ENCODE measurements at regions not wholly inside any gene's neighbourhood (a gene's known extent, or its start where the extent isn't known, plus 50 kb on each side); places are given as distances from the start of the nearest gene placed in this dataset.

DNA sequence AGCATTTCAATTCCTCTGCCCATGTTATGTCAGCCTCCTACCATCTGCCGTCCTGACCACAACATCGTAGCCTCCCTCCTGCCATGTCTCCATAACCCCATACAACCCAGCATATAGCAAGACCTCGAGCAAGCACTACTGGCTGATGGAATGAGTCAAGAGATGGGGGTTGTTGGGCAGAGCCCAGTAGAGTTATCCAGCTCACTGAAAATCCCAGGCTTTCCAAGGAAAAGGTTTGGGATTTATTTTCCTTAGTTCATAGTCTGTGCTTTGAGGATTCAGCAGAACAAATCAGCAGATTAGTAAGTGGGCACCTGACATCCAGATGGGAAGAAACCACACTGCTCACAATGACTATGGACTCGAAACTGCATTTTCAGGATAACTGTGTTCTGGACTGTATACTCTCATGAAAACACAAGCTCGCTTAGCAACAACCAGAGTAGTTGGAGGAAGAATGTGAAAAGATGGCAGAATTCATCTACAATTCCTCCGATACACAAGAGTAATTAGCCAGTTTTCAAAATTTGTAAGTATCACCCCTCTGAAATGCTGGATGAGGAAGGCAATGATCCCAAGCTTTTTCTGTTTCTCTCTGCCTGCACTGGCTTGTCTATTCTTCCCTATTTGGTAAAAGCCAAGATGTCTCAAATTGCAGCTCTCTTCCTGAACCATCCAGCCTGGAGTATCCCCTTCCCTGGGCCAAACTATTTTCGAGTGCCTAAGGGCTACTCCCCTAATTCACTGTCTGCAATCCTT lies 186.2 kb upstream of the TBL1X start:
- H3K4me3 ChIP-seq (ENCODE audit: low read depth, low read length) = no peak overlapping the region
- TF ChIP-seq KLF9 (tag by site-specific recombination; IDR thresholded peaks at IDR 0.05; ENCODE audit: low read depth) = no peak
- no peak for TF ChIP-seq ZNF202 (tag by site-specific recombination; IDR thresholded peaks at IDR 0.05; ENCODE audit: borderline replicate concordance)
- TF ChIP-seq ZNF354C (tag by site-specific recombination; IDR thresholded peaks at IDR 0.05; ENCODE audit: borderline replicate concordance, low read depth) = no peak
- TF ChIP-seq ZNF549 (tag by site-specific recombination; IDR thresholded peaks at IDR 0.05) = no peak
- TF ChIP-seq ZNF596 (tag by site-specific recombination; IDR thresholded peaks at IDR 0.05) = no peak
- no peak for TF ChIP-seq HOXD13 (CRISPR knock-in tag; IDR thresholded peaks at IDR 0.05; ENCODE audit: borderline replicate concordance)
- TF ChIP-seq, protein P1, sequence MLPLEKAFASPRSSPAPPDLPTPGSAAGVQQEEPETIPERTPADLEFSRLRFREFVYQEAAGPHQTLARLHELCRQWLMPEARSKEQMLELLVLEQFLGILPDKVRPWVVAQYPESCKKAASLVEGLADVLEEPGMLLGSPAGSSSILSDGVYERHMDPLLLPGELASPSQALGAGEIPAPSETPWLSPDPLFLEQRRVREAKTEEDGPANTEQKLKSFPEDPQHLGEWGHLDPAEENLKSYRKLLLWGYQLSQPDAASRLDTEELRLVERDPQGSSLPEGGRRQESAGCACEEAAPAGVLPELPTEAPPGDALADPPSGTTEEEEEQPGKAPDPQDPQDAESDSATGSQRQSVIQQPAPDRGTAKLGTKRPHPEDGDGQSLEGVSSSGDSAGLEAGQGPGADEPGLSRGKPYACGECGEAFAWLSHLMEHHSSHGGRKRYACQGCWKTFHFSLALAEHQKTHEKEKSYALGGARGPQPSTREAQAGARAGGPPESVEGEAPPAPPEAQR (tag by site-specific recombination; IDR thresholded peaks at IDR 0.05) = no peak
- TF ChIP-seq KLF1 (tag by site-specific recombination; IDR thresholded peaks at IDR 0.05) = no peak
- no peak for TF ChIP-seq ZNF510 (tag by site-specific recombination; IDR thresholded peaks at IDR 0.05; ENCODE audit: insufficient replicate concordance)
- H3K27ac ChIP-seq (ENCODE audit: extremely low read depth, low read depth, low read length) = no peak overlapping the region
- no peaks in the 10 kb centered on the region for H3K9me3 ChIP-seq (ENCODE audit: control insufficient read depth, insufficient read depth, low read depth, low read length)
- ChIA-PET CTCF (no interaction called here), POLR2A (no interaction called here)
- no peaks in the 10 kb centered on the region for H3K36me3 ChIP-seq (ENCODE audit: control insufficient read depth in 2 of 2, insufficient read depth in 1 of 2, low read length in 2 of 2)
- no peaks in the 10 kb centered on the region for H3K4me1 ChIP-seq (ENCODE audit: control insufficient read depth, insufficient read depth, low read length)

DNA sequence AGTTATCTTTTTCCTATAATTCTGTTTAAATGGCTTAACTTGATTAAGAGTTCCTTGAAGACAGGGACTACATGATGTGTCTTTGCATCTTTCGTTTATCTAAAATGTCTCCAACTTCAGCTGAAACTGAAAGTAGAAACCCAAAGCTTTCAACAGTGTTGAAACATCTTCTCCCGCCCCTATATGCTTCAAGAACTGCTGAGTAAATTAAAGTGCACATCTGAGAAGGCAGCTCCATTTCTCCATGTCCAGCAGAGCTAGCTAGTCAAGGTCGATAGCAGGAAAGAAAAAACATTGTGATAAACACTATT lies 185.7 kb upstream of the TBL1X start:
- Histone ChIP-seq H3K9me3 (ENCODE audit: control insufficient read depth, insufficient read depth, low read depth, low read length) (no peaks in the 10 kb centered on the region), H3K4me1 (ENCODE audit: control insufficient read depth, insufficient read depth, low read length) (no peaks in the 10 kb centered on the region), H3K36me3 (ENCODE audit: control insufficient read depth in 2 of 2, insufficient read depth in 1 of 2, low read length in 2 of 2) (no peaks in the 10 kb centered on the region), H3K27ac (ENCODE audit: extremely low read depth, low read depth, low read length) (no peak overlapping the region), H3K4me3 (ENCODE audit: low read depth, low read length) (no peak overlapping the region)
- ChIA-PET POLR2A (no interaction called here), CTCF (no interaction called here)
- TF ChIP-seq ZNF426 (tag by site-specific recombination; IDR thresholded peaks at IDR 0.05) (no peak), MEIS1 (CRISPR knock-in tag; IDR thresholded peaks at IDR 0.05; ENCODE audit: borderline replicate concordance) (no peak), ZBTB11 (tag by site-specific recombination; conservative IDR thresholded peaks at IDR 0.05; ENCODE audit: low read depth) (no peak), GLIS1 (tag by site-specific recombination; IDR thresholded peaks at IDR 0.05) (no peak), ZNF792 (tag by site-specific recombination; IDR thresholded peaks at IDR 0.05) (no peak), ZNF610 (tag by site-specific recombination; IDR thresholded peaks at IDR 0.05; ENCODE audit: borderline replicate concordance) (no peak), ZNF670 (tag by site-specific recombination; IDR thresholded peaks at IDR 0.05; ENCODE audit: low read depth) (no peak), ZNF362 (tag by site-specific recombination; IDR thresholded peaks at IDR 0.05) (no peak), ZNF529 (tag by site-specific recombination; IDR thresholded peaks at IDR 0.05; ENCODE audit: insufficient replicate concordance) (no peak), ZBTB10 (tag by site-specific recombination; IDR thresholded peaks at IDR 0.05) (no peak), PRDM10 (tag by site-specific recombination; IDR thresholded peaks at IDR 0.05) (no peak), ZNF837 (tag by site-specific recombination; IDR thresholded peaks at IDR 0.05) (no peak), ZNF23 (tag by site-specific recombination; IDR thresholded peaks at IDR 0.05; ENCODE audit: borderline replicate concordance) (no peak)
